NCI-H2029 treated with DMSO at 0.1 percent for 48 hours (cell line): ENCODE measurements at regions not wholly inside any gene's neighbourhood (a gene's known extent, or its start where the extent isn't known, plus 50 kb on each side); places are given as distances from the start of the nearest gene placed in this dataset.
A peak's percentile ranks its signal among the peaks of the same experiment; 100 is the strongest.

Source experiments
- DNase-seq: peaks from one replicate; lab custom pipeline; 2025; lab: John Stamatoyannopoulos, UW

DNA sequence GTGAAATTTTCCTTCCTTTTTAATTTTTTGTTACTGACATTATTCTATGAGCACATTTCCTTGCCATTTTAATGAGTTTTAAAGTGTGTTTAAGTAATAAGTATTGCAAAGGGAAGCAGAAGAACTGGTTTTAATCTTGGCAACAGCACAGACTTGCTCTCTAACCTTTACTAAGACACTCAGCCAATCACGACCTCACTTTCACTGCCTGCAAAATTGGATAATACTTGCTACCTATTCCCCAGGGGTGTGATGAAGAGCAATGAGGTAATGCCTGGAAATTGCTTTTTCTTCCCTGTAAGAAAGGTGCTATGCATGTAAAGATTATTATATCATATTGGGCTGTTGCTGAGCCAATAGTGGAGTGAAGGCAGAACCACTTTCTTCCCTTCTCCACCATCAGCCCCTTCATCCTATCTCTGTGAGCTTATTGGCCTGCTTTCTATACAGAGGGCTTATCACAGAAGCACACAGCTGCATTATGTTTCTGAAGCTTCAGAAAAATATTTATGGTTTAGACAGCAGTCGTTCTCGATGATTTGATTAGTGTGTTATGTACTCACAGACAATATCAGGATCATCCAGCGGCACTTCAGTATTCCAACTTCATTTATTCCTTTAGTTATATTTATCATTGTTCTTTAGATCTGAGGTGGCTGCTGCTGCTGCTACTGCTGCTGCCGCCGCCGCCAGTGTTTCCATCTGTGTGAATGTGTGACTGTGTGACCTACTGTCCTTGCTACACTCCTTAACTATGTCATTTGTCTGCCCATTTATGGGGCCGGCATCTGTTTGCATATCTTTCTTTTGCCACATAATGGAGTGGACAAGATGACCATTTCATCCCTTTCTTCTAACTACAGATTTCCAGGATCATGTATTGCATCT is 255.1 kb downstream of the C4orf33 start:
- DNase-seq, result peak; percentile 65

DNA sequence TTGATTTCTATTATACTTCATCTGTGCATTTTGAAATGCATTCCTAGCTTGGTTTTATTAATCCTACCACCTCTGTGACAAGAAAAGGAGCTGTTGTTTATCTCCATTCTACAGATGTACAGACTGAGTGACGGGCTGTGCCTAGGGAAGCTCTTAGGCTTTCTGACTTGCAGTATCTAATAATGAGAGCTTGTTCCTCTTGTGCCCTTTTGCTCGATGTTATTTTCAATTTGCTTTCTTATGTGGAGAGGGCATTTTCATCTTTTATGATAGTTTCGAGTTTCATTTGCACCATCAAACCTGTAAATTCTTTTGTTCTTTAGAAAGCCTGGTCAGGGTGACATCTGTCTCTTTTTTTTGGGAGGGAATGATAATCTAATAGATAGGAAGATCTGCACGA is 256.5 kb downstream of the C4orf33 start:
- DNase-seq, result no peak

DNA sequence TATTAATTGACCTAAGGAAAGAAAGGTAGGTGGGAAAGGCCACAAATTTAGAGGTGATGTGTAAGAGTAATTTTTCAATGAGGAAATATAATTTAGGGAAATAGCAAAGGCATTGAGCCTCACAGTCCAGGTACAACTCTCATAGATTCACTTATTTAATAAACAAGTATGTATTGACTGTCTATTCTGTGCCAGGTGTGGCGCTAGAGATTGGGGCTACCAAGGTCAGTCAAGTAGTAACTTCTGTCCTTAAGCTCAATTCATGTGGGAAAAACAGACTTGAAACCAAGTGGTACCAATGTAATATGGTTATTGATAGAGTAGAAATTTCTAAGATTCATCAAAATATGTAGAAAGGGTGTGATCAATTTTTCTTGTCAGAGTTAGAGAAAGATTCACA is 257.5 kb downstream of the C4orf33 start:
- no peak for DNase-seq

DNA sequence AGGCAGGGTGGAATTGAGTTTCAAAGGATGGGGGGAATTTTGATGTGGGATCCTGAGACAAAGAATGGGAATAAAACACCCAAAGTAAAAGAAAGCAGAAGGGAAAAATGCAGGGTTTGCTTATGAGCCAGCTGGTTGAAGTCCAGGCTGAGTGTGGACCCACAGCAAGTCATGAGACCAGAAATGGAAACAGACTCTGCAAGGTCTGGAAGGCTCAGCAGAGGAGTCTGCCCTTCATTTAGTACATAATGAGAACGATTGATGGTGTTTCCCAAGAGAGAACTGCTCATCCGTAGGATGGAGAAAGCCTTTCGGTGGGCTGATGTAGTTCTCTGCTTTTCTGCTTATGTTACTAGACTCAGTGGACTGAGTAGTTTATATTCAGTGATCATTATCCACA is 259.1 kb downstream of the C4orf33 start:
- DNase-seq, result no peak

DNA sequence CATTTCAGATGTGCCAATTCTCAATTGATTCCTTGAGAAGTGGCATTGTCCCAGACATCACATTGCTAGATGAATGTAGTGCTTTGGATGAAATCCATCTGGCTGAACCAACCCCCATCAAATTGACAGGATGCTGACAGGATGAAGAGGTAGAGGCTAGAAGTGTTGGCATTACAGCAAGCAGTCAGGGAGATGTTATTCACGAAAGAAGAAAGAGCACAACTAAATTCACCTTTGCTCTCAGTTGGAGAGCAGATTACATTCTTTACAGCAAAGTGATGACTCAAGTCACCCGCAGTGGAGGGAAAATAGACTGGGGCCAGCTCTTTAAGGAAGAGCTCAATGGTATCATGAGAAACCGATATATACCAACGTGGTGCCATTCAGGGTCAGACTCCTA is 259.6 kb downstream of the C4orf33 start:
- DNase-seq, result no peak

DNA sequence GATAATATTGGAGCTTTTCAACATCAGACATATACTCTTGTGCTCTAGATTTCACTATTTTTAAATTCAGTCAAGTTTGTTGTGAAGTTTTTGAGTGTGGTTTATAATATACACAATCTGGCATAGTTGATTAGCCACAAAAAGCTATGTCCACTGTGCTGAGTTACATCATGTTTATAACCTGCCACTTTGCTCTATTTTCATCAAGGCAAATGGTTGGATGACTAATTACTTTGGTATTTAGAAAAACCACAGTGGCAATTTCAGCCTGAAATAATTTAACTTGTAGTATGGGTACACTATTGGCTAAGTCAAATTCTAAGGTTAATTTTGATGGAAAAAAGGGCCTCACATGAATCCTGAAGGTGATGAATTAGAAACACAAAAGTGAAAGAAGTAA is 262.6 kb downstream of the C4orf33 start:
- DNase-seq, result no peak

DNA sequence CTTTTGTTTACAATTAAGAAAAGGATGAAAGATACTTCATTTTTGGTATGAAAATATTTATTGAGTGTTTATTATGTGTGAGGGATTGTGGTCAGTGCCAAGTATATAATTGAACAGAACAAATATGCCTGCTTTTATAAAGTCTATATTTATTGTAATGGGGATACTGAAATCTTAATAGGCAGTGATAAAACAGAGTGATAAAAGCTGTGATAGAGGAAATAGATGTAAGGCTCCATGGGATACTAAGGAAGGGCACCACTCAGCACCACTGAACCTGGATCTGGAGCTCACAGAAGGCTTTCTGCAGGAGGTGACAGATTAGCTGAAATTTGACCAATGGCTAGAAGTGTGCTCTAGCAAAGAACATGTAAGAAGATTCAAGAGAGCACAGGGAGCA is 263.5 kb downstream of the C4orf33 start:
- no peak for DNase-seq

DNA sequence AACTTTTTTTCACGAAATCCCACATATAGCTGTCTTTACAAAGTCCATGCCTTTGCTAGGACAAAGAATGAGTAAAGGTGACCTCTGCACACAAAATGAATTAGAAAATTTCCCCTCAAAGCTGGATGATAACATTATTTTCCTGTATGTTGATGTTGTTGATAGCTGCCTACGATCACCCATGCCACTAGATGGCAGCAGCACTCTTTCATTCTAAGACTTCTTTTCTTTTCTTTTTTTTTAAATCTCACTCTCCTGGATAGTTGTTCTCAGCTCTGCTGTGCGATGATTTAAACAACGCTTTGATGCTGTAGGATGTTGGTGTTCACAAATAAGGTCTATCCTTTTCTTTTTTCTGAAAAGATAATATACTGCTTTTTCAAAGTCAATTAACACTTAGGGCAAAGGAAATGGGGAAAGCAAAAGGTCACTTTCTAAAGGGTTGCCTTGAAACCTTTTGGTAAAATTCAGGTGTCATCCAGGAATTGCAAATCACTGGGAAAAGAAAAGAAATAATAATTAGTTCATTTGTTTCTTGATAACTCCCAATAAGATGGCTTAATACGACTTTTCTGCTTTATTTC is 266.8 kb downstream of the C4orf33 start:
- DNase-seq, result peak; percentile 81

DNA sequence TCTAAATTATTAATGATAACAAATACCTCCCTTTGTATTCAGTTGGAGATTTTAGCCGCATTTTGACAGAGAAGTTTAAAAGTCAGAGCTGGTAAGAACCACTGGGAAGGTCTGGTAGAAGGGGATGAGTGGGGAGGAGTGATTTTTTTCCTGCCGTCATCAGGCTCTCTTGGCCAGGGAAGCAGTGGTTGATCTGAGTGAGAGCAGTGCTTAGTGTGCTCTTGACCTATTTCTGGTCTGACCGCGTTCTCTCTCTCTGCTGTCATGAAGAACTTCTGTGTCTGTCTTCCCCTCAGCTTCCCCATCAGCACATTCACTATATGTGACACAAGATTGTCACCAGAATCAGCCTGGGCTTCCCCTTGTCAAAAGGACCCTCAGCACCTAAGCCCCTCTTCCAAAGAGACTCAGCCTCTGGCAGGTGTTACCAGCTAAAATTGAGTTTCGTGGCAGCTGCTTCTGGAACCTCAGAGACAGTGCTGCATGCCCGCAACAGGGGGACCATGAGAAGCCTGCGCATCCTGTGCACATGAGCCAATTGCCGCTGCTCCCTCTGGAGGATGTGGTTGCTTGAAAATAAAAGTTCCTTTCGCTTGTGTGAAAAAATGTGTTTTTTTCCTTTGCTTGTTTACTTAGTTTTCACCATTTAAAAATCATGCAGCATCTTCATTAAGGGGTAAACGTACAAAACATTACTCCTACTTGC is 268.9 kb downstream of the C4orf33 start:
- DNase-seq, result no peak

DNA sequence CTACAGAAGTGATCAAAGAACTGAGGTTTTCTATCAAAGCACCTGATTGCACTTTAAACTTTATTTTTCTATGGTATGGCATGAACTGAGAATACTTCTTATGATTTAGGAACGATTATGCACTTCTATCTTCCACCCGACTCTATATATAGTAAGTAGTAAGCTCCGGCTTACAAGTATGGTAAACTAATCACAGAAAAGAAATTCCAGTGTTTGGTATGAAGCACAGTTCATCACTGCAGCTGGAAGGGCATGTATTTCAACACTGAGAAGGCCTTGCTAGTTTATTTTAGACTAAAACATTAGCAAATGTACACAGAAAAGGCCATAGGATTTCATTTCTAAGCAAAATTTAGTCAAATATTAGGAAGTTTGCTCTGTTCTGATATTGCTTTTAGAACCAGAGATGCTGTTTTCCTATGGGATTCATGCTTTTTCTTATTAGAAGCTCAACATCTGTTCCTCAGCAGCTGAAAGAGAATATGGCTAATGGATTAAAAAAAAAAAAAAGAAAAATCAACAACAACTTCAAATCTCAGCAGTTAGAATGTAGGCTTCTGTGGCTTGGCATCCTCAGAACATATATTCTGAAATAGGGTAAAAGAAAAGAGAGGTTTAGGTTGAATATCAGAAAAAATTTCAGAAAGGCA is 273.5 kb downstream of the C4orf33 start:
- no peak for DNase-seq

DNA sequence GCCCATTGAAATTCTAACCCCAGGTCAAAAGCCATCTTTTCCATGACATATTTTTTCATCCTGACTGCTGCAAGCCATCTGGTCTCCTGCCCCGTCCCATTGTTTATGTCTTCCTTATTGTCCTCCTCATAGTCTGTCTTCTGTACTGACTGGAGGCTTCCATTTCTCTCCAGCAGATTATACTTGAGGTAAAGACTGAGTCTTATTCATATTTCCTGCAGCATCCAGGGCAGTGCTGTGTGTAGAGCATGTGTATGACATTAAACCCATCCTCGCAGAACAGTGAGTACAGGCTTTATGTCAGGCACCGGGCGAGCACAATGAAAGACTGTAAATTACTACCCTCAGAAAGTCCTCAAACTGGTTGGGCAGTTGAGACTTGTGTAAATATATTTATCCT is 275.1 kb downstream of the C4orf33 start:
- no peak for DNase-seq

DNA sequence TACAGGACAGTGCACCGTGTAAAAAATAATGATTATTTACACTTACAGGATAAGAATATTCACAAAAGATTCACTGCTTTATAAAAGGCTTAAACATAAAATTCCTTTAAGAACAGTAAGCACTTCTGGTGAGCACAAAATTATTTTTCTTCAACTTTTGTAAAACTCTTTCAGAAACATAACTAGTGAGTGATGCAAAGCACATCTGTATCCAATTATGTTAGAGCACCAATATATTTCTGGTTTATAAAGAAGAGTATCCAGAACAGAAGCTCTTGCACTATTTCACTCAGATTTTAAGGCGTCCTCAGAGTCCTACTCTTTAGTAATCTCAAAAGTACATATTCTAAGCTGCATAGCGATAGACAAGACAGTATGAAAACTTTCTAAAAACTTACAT is 276.0 kb downstream of the C4orf33 start:
- DNase-seq, result no peak

DNA sequence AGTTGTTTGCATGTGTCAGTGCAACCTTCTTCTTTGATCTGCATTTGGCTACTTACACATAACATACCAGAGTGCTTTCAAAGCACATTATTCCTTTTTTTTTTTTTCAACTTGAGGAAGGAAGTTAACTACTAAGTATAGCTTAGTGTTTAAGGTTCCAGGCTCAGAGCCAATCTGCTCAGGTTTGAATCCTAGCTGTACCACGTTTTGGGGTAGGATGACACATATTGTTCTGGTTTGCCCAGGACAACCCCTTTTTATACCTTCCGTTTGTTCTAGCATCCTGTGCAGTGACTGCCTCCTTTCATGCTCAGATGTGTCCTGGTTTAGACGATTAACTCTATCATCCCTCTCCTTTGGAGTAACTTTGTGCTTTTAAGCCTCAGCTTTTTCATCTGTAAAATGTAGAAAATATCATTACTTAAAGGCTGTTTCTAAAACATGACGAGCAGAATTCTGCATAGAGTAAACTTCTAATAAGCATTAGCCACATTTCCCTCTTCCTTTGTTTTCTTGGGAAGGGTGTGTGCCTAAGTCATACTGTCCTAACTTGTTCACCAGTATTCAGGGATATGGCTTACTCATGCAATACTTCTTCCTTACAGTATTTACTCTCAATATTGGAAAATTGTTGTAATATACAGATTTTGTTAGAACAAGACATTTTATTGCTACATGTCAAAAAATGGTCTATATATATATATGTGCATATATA is 281.3 kb downstream of the C4orf33 start:
- no peak for DNase-seq

DNA sequence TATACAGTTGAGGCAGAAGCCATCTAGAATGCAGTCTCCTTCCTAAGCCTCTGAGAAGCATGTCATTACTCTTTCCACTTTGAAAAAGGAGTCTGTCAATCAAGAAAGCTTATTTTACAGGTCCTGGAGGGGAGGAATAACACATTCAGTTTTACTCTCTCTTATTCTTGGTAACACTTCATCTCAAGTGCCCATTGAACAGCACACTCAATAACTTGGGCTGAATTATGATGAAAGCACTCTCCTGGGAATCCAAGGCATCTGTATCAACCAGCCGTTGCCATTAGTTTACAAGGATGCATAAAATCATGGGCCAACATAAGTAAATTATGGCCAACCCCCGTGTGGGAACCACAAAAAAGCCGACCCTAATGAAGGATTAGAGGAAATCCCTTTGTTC is 282.4 kb downstream of the C4orf33 start:
- DNase-seq, result no peak

DNA sequence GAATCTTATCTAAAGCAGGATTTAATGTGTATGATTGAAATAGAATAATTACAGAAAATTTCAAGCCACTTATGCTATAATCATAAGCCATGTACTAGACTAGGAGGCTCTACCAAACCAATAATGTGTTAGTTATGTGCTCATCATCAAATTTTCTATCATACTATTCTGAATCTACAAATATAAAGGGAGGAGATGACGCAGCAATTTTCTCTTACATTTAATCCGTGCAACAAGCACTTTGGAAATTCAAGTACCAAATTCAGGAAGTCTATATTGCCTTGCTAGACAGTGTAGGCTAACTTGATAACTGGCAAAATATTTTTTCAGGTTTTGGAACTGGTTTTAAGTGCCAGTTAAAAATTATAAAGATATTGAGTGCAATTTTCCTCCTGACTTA is 283.5 kb downstream of the C4orf33 start:
- no peak for DNase-seq

DNA sequence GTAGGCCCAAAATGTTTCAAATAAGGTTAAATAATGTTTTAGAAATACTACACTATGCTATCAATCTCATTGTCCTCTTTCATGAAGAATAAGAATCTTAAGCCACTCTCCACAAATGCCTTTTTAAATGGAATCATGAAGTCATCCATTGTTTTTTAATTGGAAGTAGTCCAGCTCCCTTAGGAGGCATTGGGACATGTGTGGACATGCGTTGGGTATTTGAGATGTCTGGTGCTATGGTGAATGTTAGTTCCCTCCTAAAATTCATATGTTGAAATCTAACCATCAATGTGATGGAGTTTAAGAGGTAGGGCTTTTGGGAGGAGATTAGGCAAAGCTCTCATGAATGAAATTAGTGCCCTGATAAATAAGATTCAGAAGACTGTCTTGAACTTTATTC is 289.0 kb downstream of the C4orf33 start:
- DNase-seq, result no peak

DNA sequence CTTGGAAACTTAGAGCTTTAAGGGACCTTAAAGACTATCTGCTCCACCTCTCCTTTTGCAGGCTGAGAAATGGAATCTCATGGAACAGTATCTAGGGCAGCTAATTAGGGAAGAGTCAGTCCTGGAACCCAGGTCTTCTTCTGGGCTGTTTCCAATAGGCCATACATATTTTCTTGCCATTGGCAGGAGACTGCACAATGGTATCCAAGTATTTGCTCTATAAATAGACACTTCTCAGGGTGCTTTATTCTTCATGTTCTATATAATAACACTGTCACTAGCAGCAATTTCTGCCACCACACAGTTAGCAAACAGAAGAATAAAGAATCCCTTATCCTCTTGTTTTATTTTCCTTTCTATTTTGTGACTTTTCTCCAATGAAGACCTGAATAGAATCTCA is 291.7 kb downstream of the C4orf33 start:
- no peak for DNase-seq

DNA sequence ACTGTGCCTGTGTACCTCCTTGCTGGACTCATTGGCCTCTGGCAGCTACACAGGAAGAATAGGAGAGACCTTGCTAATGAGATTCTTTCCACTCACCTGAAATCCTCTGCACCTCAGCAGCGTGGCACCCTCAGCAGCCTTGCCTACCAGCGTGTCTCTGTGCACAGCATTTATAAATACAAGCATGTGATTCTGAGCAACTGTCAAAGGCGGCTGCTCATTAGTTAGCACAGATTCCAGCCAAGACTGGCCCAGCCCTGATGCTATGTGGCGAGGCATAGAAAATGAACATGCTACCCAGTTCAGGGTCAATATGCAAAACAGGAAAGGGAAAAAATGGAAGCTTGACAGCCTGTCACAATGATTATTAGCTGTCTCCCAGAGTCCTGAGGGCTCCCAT is 298.0 kb downstream of the C4orf33 start:
- no peak for DNase-seq

DNA sequence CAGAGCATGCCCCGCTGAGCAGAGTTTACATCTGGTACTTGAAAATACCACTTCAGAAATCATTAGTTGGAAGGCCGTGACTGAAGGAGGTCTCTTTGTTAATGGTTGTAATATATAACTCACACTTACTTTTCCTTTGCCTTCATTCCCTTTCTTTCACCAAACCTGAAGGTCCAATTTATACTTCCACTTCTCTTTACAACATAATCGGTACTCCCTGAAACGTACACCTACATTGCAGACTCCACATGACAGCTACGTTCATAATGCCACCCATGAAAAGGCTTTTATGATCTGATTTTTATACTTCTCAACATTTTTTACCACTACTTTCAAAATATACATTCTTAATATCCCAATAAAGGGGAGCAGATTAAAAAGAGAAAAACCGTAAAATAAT is 298.7 kb downstream of the C4orf33 start:
- DNase-seq, result no peak

DNA sequence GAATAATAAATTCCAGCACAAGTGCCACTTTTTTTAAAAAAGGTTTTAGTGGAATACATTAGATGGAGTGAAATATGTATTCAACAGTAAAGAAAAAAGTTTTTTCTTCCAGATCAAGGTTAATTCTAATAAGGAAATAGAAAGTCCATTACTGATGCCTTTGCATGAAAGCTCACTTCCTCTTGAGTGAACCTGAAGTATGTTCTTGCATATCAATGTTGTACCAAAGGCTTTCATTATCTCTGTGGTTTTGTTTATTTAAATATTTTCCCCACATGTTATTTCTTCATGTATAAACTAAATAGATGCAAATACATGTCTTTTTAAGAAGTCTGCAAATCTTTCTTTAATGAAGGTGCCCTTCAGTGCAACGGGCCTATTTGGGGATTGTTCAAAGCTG is 307.9 kb downstream of the C4orf33 start:
- no peak for DNase-seq

DNA sequence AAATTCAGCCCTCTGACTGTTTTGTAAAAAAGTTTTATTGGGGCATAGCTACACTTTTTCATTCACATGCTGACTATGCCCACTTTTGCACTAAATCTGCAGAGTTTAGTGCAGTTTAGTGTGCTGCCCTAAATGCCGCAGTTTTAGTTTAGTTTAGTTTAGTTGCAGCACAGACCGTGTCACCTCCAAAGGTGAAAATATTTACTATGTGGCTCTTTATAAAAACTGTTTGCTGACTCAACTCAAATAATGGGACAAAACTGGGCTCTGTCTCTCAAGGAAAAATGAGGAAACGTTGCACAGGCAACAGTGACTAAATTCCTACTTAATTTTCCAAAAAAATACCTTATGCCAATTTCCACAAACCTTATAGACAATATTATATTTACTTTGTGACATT is 314.2 kb downstream of the C4orf33 start:
- no peak for DNase-seq

DNA sequence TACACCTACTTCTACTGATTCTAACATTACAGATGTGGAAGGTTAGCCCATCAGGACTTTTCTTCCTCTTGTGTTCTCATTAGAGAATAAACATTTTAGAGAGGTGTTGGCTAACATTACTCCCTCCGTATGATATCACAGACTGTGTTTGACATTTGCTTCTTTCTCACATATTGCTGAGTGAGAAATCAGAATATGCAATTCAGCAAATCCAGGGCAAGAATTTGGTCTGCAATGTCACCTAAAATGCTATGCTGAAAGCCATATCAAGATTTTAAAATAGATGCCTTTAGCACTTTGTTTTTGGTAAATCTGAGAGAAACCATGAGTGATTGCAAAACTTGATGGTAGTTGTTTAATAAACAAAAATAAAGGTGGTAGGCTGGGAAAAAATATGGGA is 319.1 kb downstream of the C4orf33 start:
- DNase-seq, result no peak
